Body of pancreas (tissue), 4 donors: ENCODE measurements at regions not wholly inside any gene's neighbourhood (a gene's known extent, or its start where the extent isn't known, plus 50 kb on each side); places are given as distances from the start of the nearest gene placed in this dataset.

ENCODE experiments used
- POLR2A ChIP-seq, 3 donors: fragments of 450-650 bp; IDR thresholded peaks; one replicate each; pipeline ENCODE4 v1.6.1; 2016; ENCODE audit warnings: antibody characterized with exemption in 3 of 3, mild to moderate bottlenecking in 2 of 3
- TF ChIP-seq, protein P1 (sequence below), 7 experiments: fragments of 450-650 bp in 4 of 7; fragments of 200-600 bp in 3 of 7; sonication (generic) in 3 of 7; IDR thresholded peaks; one replicate each; pipeline ENCODE4 v1.5.1; 2016 to 2019; ENCODE audit warnings: antibody characterized with exemption in 7 of 7

GRCh38 chrX:87434618-87435017 is 83.0 kb upstream of the KLHL4 start:
- TF ChIP-seq, protein P1, sequence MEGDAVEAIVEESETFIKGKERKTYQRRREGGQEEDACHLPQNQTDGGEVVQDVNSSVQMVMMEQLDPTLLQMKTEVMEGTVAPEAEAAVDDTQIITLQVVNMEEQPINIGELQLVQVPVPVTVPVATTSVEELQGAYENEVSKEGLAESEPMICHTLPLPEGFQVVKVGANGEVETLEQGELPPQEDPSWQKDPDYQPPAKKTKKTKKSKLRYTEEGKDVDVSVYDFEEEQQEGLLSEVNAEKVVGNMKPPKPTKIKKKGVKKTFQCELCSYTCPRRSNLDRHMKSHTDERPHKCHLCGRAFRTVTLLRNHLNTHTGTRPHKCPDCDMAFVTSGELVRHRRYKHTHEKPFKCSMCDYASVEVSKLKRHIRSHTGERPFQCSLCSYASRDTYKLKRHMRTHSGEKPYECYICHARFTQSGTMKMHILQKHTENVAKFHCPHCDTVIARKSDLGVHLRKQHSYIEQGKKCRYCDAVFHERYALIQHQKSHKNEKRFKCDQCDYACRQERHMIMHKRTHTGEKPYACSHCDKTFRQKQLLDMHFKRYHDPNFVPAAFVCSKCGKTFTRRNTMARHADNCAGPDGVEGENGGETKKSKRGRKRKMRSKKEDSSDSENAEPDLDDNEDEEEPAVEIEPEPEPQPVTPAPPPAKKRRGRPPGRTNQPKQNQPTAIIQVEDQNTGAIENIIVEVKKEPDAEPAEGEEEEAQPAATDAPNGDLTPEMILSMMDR (IDR thresholded peaks at IDR 0.05) = no peak
- no peak for TF ChIP-seq POLR2A (IDR thresholded peaks at IDR 0.05)
